NCI-H2171 treated with DMSO at 0.1 percent for 48 hours (cell line): ENCODE measurements at regions not wholly inside any gene's neighbourhood (a gene's known extent, or its start where the extent isn't known, plus 50 kb on each side); places are given as distances from the start of the nearest gene placed in this dataset.

Source experiments
- DNase-seq: peaks from one replicate; lab custom pipeline; 2025; lab: John Stamatoyannopoulos, UW

DNA sequence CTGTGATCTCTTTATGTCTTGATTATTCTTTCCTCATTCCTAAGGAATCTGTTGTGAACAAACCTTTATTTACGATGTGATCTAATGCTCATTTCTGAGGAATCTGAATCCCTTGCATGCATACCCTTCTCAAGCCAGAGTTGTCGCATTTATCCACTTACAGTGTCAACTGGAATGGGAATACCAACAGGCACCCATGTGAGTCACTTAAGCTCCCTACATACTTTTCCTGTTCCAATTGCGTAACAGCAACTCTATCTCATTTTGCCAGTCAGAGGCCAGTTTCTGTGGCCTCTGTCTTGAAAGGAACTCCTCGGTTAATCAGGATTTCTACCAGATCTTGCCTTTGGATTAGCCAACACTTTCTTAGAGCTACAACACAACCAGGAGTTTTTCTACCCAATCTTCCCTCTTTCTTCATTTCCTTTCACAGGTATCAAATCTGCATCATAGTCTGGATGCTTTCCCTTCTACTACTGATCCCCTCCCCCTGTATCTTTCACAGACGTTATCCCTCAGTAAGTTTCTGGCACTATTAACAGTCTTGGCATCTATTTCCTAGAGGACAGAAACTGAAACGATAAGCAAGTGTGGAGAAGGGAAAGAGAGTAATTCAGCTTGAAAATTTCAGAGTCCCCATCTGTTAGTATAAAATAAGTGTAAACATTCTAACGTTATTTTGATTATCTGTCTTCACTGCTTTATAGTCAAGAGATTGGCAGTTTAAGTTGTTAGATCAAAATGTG, 66.8 kb upstream of the BCHE start:
- DNase-seq: no peak

DNA sequence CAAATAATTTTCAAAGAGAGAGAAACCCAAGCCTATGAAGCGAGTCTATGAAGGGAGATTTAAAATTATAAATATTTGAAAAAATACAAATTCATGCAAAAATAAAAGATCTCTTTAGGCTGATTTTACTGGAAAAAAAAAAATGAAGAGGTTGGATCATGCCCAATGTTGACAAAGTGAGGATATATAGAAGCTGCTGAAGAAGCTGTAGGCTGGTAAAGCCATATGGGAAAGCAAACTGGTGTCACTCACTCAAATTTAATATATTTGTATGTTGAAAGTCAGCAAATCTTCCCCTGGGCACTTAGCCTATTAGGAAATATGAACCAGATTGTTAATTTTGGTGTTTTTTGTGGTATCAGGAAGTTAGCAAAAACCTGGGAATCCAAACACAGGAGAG, 61.8 kb upstream of the BCHE start:
- no peak for DNase-seq

GRCh38 chr3:165897137-165897536, 59.9 kb upstream of the BCHE start:
- DNase-seq: no peak

- peak; percentile 6 for DNase-seq
These were observed 58.7 kb upstream of the BCHE start for GRCh38 chr3:165895919-165896318.

GRCh38 chr3:165892565-165892964, 55.3 kb upstream of the BCHE start:
- DNase-seq: no peak
